ENCODE measurements at regions not wholly inside any gene's neighbourhood (a gene's known extent, or its start where the extent isn't known, plus 50 kb on each side); places are given as distances from the start of the nearest gene placed in this dataset.

- H3K9me3 ChIP-seq, result no peaks in the 10 kb centered on the region
- no peaks in the 10 kb centered on the region for H3K36me3 ChIP-seq
- no peak overlapping the region for H3K27ac ChIP-seq
- H3K4me1 ChIP-seq, result no peaks in the 10 kb centered on the region
- DNase-seq (peak in 2 of 4 donors; percentile 17 to 50), ATAC-seq (no peak)
- no peak for TF ChIP-seq CTCF (IDR thresholded peaks at IDR 0.05)
- intact Hi-C loops (cut with DNase I), result no loop called here
- H3K4me3 ChIP-seq, result no peak overlapping the region
- H3K27me3 ChIP-seq, result no peaks in the 10 kb centered on the region
Measured at GRCh38 chrX:112947981-112948615, 107.5 kb upstream of the AMOT start.

- TF ChIP-seq CTCF (IDR thresholded peaks at IDR 0.05), result no peak
- intact Hi-C loops (cut with DNase I), result no loop called here
- Histone ChIP-seq H3K27ac (no peak overlapping the region), H3K4me3 (no peak overlapping the region), H3K4me1 (no peaks in the 10 kb centered on the region), H3K9me3 (no peaks in the 10 kb centered on the region), H3K27me3 (no peaks in the 10 kb centered on the region), H3K36me3 (no peaks in the 10 kb centered on the region)
- DNase-seq, result no peak
- ATAC-seq, result no peak
Measured at GRCh38 chrX:112946227-112946626, 105.6 kb upstream of the AMOT start.

GRCh38 chrX:112945826-112946225, 105.2 kb upstream of the AMOT start:
- no peak for TF ChIP-seq CTCF (IDR thresholded peaks at IDR 0.05)
- H3K27me3 ChIP-seq, result no peaks in the 10 kb centered on the region
- H3K4me1 ChIP-seq, result no peaks in the 10 kb centered on the region
- H3K9me3 ChIP-seq, result no peaks in the 10 kb centered on the region
- DNase-seq (no peak), ATAC-seq (no peak)
- intact Hi-C loops (cut with DNase I), result no loop called here
- H3K36me3 ChIP-seq, result no peaks in the 10 kb centered on the region
- no peak overlapping the region for H3K27ac ChIP-seq
- no peak overlapping the region for H3K4me3 ChIP-seq

- H3K4me3 ChIP-seq, result no peak overlapping the region
- H3K27ac ChIP-seq, result no peak overlapping the region
- ATAC-seq (no peak), DNase-seq (no peak)
- TF ChIP-seq CTCF (IDR thresholded peaks at IDR 0.05), result no peak
- no peaks in the 10 kb centered on the region for H3K4me1 ChIP-seq
- no peaks in the 10 kb centered on the region for H3K9me3 ChIP-seq
- no peaks in the 10 kb centered on the region for H3K36me3 ChIP-seq
- intact Hi-C loops (cut with DNase I), result no loop called here
- no peaks in the 10 kb centered on the region for H3K27me3 ChIP-seq
Measured at GRCh38 chrX:112941209-112941837, 100.7 kb upstream of the AMOT start.

GRCh38 chrX:112935029-112935428, 94.4 kb upstream of the AMOT start:
- ATAC-seq (no peak), DNase-seq (no peak)
- H3K27me3 ChIP-seq, result no peaks in the 10 kb centered on the region
- H3K36me3 ChIP-seq, result no peaks in the 10 kb centered on the region
- no peak for TF ChIP-seq CTCF (IDR thresholded peaks at IDR 0.05)
- H3K4me1 ChIP-seq, result no peaks in the 10 kb centered on the region
- intact Hi-C loops (cut with DNase I), result no loop called here
- H3K4me3 ChIP-seq, result no peak overlapping the region
- H3K9me3 ChIP-seq, result no peaks in the 10 kb centered on the region
- H3K27ac ChIP-seq, result no peak overlapping the region

Data from left lung (tissue), 4 donors.